ENCODE measurements at regions not wholly inside any gene's neighbourhood (a gene's known extent, or its start where the extent isn't known, plus 50 kb on each side); places are given as distances from the start of the nearest gene placed in this dataset.

DNA sequence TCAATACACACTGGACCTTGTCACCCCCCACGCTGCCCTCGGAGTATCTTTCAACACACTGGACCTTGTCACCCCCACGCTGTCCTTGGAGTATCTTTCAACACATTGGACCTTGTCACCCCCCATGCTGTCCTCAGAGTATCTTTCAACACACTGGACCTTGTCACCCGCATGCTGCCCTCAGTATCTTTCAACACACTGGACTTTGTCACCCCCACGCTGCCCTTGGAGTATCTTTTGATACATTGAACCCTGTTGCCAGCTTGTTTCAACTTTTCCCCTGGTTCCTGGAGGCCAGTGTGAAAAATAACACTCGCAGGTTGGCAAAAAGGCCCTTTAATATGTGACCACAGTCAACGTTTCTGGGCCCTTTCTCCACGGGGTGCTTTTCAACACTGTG lies 247.8 kb downstream of the TEX29 start:
- TF ChIP-seq, protein P1, sequence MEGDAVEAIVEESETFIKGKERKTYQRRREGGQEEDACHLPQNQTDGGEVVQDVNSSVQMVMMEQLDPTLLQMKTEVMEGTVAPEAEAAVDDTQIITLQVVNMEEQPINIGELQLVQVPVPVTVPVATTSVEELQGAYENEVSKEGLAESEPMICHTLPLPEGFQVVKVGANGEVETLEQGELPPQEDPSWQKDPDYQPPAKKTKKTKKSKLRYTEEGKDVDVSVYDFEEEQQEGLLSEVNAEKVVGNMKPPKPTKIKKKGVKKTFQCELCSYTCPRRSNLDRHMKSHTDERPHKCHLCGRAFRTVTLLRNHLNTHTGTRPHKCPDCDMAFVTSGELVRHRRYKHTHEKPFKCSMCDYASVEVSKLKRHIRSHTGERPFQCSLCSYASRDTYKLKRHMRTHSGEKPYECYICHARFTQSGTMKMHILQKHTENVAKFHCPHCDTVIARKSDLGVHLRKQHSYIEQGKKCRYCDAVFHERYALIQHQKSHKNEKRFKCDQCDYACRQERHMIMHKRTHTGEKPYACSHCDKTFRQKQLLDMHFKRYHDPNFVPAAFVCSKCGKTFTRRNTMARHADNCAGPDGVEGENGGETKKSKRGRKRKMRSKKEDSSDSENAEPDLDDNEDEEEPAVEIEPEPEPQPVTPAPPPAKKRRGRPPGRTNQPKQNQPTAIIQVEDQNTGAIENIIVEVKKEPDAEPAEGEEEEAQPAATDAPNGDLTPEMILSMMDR (IDR thresholded peaks at IDR 0.05), result no peak
- DNase-seq, result no peak
- Mint-ChIP-seq H3K27me3 (no peaks in the 10 kb centered on the region), H3K4me1 (no peaks in the 10 kb centered on the region), H3K9me3 (no peaks in the 10 kb centered on the region), H3K27ac (no peak overlapping the region), H3K4me3 (no peak overlapping the region), H3K36me3 (ENCODE audit: low read depth) (no peaks in the 10 kb centered on the region)
- intact Hi-C loops (cut with micrococcal nuclease), result no loop called here
- POLR2A ChIA-PET, result no interaction called here
- CTCF ChIA-PET, result no interaction called here
- no peak for ATAC-seq (ENCODE audit: low read depth)

DNA sequence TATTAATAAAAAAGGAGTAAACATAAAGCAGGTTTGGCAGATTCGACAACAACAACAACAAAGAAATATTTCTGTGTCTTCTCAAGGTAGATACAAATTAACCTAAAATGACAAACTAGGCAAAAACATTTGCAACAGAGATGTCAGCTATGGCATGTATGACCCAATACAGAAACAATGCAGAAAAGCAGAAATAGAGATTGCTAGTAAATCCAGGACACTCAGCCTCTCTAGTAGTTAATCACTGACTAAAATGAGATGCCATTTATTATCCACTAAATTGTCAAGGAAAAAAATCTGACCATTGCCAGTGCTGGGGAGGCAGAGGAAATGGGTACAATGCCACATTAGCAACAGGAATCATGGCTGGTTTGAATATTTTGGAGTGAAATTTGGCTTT lies 250.5 kb downstream of the TEX29 start:
- DNase-seq (no peak), ATAC-seq (ENCODE audit: low read depth) (no peak)
- intact Hi-C loops (cut with micrococcal nuclease), result no loop called here
- no peaks in the 10 kb centered on the region for H3K36me3 Mint-ChIP-seq (ENCODE audit: low read depth)
- no peaks in the 10 kb centered on the region for H3K4me1 Mint-ChIP-seq
- ChIA-PET POLR2A (no interaction called here), CTCF (no interaction called here)
- H3K27me3 Mint-ChIP-seq, result no peaks in the 10 kb centered on the region
- H3K4me3 Mint-ChIP-seq, result no peak overlapping the region
- H3K27ac Mint-ChIP-seq, result no peak overlapping the region
- TF ChIP-seq, protein P1 (IDR thresholded peaks at IDR 0.05), result no peak
- H3K9me3 Mint-ChIP-seq, result peaks cover 16% of the 10 kb centered on the region

DNA sequence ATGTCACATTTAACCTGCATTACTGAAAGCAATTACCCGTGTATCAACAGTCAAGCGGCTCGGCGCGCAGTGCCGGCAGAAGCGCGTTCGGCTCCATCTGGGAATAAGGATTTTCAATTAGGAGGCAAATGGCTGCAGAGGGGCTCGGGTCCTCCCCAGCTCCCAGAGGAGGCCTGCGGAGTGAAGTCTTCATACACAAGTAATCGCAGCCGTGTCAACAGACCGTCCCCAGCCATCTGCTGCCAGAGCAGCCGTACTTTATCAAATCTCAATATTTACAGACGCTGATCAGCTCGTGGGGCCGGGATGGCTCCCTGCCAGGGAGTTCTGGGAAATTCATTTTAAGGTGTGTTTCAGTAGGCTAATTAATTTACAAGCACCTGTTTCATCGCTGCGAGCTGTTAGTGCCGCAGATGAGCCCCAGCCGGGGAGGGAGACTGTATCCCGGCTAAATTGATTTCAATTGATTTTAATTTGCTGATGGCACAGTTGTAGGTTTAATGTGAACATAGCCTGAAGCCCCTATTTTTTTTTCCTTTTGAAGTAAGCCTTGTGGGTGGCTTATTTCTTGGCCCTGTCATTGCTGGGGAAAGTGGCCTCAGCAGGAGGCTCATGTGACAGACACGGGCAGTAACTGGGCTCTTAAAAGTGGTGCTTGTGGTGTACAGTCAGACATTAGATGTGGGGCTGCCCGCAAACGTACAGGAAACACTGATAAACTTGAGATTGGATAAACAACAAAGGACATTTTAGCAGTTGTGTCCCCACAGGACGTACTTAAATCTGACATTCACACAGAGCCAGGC lies 252.7 kb downstream of the TEX29 start:
- POLR2A ChIA-PET, result no interaction called here
- ATAC-seq (ENCODE audit: low read depth) (no peak), DNase-seq (no peak)
- intact Hi-C loops (cut with micrococcal nuclease), result no loop called here
- CTCF ChIA-PET, result no interaction called here
- peaks cover 16% of the 10 kb centered on the region for H3K9me3 Mint-ChIP-seq
- H3K4me3 Mint-ChIP-seq, result no peak overlapping the region
- H3K36me3 Mint-ChIP-seq (ENCODE audit: low read depth), result no peaks in the 10 kb centered on the region
- H3K27me3 Mint-ChIP-seq, result no peaks in the 10 kb centered on the region
- no peaks in the 10 kb centered on the region for H3K4me1 Mint-ChIP-seq
- TF ChIP-seq, protein P1 (IDR thresholded peaks at IDR 0.05), result no peak
- H3K27ac Mint-ChIP-seq, result no peak overlapping the region

DNA sequence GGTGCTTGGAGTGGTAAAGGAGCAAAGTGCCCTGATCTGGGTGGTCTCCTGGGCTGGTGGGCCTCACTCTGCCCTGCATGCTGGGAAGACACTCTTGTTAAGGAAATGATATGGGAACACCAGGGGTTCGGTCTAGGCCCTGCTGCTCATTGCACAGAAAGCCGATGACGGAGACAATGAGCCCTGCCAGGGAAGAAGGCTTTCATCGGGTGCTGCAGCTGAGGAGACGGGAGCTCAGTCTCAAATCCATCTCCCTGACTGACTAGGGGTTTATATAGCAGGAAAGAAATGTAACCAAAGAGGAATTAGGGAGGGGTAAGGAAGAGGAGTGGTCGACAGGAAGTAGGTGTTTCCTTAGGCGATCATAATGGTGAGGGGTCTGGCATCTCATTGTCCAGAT lies 253.4 kb downstream of the TEX29 start:
- CTCF ChIA-PET, result no interaction called here
- intact Hi-C loops (cut with micrococcal nuclease), result no loop called here
- DNase-seq (no peak), ATAC-seq (ENCODE audit: low read depth) (no peak)
- Mint-ChIP-seq H3K27me3 (no peaks in the 10 kb centered on the region), H3K4me3 (no peak overlapping the region), H3K27ac (no peak overlapping the region), H3K36me3 (ENCODE audit: low read depth) (no peaks in the 10 kb centered on the region), H3K9me3 (peaks cover 16% of the 10 kb centered on the region), H3K4me1 (no peaks in the 10 kb centered on the region)
- TF ChIP-seq, protein P1 (IDR thresholded peaks at IDR 0.05), result no peak
- POLR2A ChIA-PET, result no interaction called here

DNA sequence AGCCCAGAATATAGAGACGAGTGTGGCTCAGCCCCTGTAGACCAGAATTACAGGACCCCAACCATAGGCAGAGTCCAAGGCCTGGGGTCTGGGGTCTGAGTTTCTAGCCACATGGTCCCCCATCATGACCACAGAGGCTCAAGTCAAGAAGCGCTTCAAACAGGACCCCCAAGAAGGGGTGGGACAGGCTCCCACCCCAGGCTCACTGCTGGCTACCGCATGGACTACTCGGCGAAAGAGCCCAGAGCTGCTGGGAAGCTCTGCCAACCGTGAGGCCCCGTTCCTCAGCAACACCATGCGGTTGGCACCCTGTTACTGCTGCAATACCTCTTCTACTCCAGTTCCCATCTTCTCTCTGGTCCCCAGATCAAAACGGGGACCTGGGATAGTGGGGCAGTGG lies 254.8 kb downstream of the TEX29 start:
- H3K36me3 Mint-ChIP-seq (ENCODE audit: low read depth), result no peaks in the 10 kb centered on the region
- intact Hi-C loops (cut with micrococcal nuclease), result no loop called here
- H3K27me3 Mint-ChIP-seq, result no peaks in the 10 kb centered on the region
- H3K27ac Mint-ChIP-seq, result no peak overlapping the region
- H3K4me3 Mint-ChIP-seq, result no peak overlapping the region
- POLR2A ChIA-PET, result no interaction called here
- ATAC-seq (ENCODE audit: low read depth), result no peak
- H3K9me3 Mint-ChIP-seq, result peaks cover 16% of the 10 kb centered on the region
- H3K4me1 Mint-ChIP-seq, result no peaks in the 10 kb centered on the region
- TF ChIP-seq, protein P1 (IDR thresholded peaks at IDR 0.05), result no peak
- CTCF ChIA-PET, result no interaction called here
- DNase-seq, result no peak
